ENCODE measurements at regions not wholly inside any gene's neighbourhood (a gene's known extent, or its start where the extent isn't known, plus 50 kb on each side); places are given as distances from the start of the nearest gene placed in this dataset.

DNA sequence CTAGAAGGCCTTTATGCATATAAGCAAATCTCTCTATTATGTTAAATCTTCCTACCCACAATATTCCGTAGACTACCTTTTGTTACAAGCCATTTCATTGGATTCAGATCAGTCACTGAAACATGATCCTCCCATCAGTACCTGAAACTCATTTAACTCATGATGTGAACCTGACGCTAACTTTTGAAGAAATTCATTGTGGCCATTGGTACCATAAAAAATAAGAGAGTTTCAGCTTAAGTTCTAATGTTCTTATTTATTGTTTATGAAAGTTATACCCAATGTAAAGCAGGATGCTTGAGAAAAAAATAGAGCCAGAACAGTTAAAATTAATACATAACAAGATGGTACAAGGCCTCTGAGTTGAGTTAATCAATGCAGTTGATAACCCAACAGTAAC is 439.6 kb downstream of the KCNJ2 start:
- no peak for TF ChIP-seq EZH2 (IDR thresholded peaks at IDR 0.05; ENCODE audit: low read depth)
- TF ChIP-seq, protein P1, sequence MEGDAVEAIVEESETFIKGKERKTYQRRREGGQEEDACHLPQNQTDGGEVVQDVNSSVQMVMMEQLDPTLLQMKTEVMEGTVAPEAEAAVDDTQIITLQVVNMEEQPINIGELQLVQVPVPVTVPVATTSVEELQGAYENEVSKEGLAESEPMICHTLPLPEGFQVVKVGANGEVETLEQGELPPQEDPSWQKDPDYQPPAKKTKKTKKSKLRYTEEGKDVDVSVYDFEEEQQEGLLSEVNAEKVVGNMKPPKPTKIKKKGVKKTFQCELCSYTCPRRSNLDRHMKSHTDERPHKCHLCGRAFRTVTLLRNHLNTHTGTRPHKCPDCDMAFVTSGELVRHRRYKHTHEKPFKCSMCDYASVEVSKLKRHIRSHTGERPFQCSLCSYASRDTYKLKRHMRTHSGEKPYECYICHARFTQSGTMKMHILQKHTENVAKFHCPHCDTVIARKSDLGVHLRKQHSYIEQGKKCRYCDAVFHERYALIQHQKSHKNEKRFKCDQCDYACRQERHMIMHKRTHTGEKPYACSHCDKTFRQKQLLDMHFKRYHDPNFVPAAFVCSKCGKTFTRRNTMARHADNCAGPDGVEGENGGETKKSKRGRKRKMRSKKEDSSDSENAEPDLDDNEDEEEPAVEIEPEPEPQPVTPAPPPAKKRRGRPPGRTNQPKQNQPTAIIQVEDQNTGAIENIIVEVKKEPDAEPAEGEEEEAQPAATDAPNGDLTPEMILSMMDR (conservative IDR thresholded peaks at IDR 0.05) = no peak
- intact Hi-C loops (cut with micrococcal nuclease; ENCODE audit: unreplicated experiment) = no loop called here

DNA sequence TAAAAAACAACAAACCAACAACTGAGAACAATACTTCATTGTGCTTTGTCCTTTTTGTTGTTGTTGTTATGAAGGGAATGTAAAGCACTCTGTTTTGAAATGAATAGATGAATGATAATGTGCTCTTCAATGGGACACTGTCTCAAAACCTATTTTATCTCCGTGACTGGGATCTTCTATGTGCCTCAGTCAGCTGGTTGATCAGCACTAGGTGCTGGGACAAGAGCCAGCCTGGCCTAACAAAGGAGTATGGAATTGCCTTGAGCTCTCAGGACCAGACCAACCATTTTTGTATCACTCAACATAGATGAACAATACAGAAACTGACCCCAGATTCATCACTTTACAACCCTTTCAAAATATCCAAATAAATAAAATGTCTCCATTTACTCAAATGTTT is 440.2 kb downstream of the KCNJ2 start:
- Histone ChIP-seq H3F3A (ENCODE audit: insufficient read depth, low read depth) (no peaks in the 10 kb centered on the region), H3K9me3 (ENCODE audit: insufficient read depth, low read depth) (no peaks in the 10 kb centered on the region; the same call in 1 of the 2 replicates), H3K27ac (no peak overlapping the region), H3K27me3 (ENCODE audit: insufficient read depth, low read depth) (no peaks in the 10 kb centered on the region), H2AFZ (no peak overlapping the region), H3K36me3 (ENCODE audit: low read depth) (no peaks in the 10 kb centered on the region), H3K9me2 (ENCODE audit: insufficient read depth) (no peaks in the 10 kb centered on the region; the same call in 1 of the 2 replicates), H3K4me1 (replicated peaks; ENCODE audit: insufficient read depth) (peaks cover 10% of the 10 kb centered on the region), H4K20me1 (ENCODE audit: insufficient read depth) (no peaks in the 10 kb centered on the region), H3K79me2 (ENCODE audit: low read depth) (no peaks in the 10 kb centered on the region), H3K4me3 (no peak overlapping the region), H3K4me2 (no peak overlapping the region)
- intact Hi-C loops (cut with micrococcal nuclease; ENCODE audit: unreplicated experiment) = no loop called here
- TF ChIP-seq, protein P1 (conservative IDR thresholded peaks at IDR 0.05) = no peak
- no peak for TF ChIP-seq EZH2 (IDR thresholded peaks at IDR 0.05; ENCODE audit: low read depth)
- POLR2A ChIA-PET (ENCODE audit: unreplicated experiment) = no interaction called here
- no TSS peak for BruUV-seq (replicated peaks)
- CTCF ChIA-PET = no interaction called here
- no peak for DNase-seq

More for the DNA sequence above, 439.6 kb downstream of the KCNJ2 start:
- Histone ChIP-seq H3K27ac (no peak overlapping the region), H3K4me3 (no peak overlapping the region), H3K4me2 (no peak overlapping the region), H3K36me3 (ENCODE audit: low read depth) (no peaks in the 10 kb centered on the region), H3K27me3 (ENCODE audit: insufficient read depth, low read depth) (no peaks in the 10 kb centered on the region), H3K4me1 (replicated peaks; ENCODE audit: insufficient read depth) (peaks cover 10% of the 10 kb centered on the region), H2AFZ (no peak overlapping the region), H3F3A (ENCODE audit: insufficient read depth, low read depth) (no peaks in the 10 kb centered on the region), H3K9me3 (ENCODE audit: insufficient read depth, low read depth) (no peaks in the 10 kb centered on the region; the same call in 1 of the 2 replicates), H4K20me1 (ENCODE audit: insufficient read depth) (no peaks in the 10 kb centered on the region), H3K9me2 (ENCODE audit: insufficient read depth) (no peaks in the 10 kb centered on the region; the same call in 1 of the 2 replicates), H3K79me2 (ENCODE audit: low read depth) (no peaks in the 10 kb centered on the region)
- ChIA-PET CTCF (no interaction called here), POLR2A (ENCODE audit: unreplicated experiment) (no interaction called here)
- no peak for DNase-seq
- no TSS peak for BruUV-seq (replicated peaks)

DNA sequence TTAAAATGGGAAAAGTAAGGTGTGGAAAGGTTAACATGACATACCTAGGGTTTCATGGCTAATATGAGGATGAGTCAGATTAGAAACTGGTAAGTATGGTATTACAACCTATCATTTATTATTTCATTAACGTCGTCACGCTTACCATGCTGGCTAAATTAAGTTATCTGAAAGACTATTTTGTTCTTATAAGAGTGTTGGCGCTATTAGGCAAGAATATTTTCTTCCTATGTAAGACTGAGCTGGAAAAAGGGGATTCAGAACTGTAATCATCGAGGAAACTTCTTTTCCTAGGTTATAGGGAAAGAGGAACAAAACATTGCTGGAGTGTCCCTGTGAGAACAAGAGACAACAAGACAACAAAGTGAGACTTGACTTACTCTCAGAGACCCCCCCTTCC is 440.8 kb downstream of the KCNJ2 start:
- Histone ChIP-seq H3F3A (ENCODE audit: insufficient read depth, low read depth) (no peaks in the 10 kb centered on the region), H3K9me3 (ENCODE audit: insufficient read depth, low read depth) (no peaks in the 10 kb centered on the region; the same call in 1 of the 2 replicates), H3K4me2 (no peak overlapping the region), H3K9me2 (ENCODE audit: insufficient read depth) (no peaks in the 10 kb centered on the region; the same call in 1 of the 2 replicates), H2AFZ (no peak overlapping the region), H3K27me3 (ENCODE audit: insufficient read depth, low read depth) (no peaks in the 10 kb centered on the region), H4K20me1 (ENCODE audit: insufficient read depth) (no peaks in the 10 kb centered on the region), H3K4me1 (replicated peaks; ENCODE audit: insufficient read depth) (peaks cover 10% of the 10 kb centered on the region), H3K36me3 (ENCODE audit: low read depth) (no peaks in the 10 kb centered on the region), H3K79me2 (ENCODE audit: low read depth) (no peaks in the 10 kb centered on the region), H3K27ac (no peak overlapping the region), H3K4me3 (no peak overlapping the region)
- ChIA-PET POLR2A (ENCODE audit: unreplicated experiment) (no interaction called here), CTCF (no interaction called here)
- no peak for TF ChIP-seq EZH2 (IDR thresholded peaks at IDR 0.05; ENCODE audit: low read depth)
- TF ChIP-seq, protein P1 (conservative IDR thresholded peaks at IDR 0.05) = no peak
- no peak for DNase-seq
- BruUV-seq (replicated peaks) = no TSS peak
- intact Hi-C loops (cut with micrococcal nuclease; ENCODE audit: unreplicated experiment) = no loop called here

Data from PC-9 (cell line).